ENCODE measurements at regions not wholly inside any gene's neighbourhood (a gene's known extent, or its start where the extent isn't known, plus 50 kb on each side); places are given as distances from the start of the nearest gene placed in this dataset.

DNA sequence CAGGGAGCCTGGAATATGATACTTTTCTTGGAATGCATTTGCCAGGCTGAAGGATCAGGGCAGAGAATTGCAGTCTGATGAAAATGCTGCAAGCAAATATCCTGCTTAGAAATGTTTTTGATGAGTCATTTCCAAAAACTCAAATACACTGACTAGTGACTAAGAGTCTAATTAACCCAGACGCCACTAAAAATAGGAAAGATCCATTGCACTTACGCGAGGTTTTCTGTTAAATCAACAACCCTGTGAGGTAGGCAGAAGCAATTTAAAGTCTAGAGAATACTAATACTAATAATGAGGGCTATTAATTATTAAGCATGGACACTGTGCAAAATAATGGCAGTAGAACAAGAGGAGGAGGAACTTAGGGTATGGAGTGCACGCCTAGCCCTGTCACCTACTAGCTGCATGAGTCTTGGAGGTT, 130.1 kb upstream of the DOK5 start:
- Histone ChIP-seq H3K4me1 (ENCODE audit: control insufficient read depth in 5 of 5, insufficient read depth in 5 of 5, low read length in 5 of 5) (peaks cover 0 to 9% (median 0%) of the 10 kb centered on the region in 5 donors), H3K27ac (ENCODE audit: low read depth in 1 of 2, low read length in 1 of 2) (no peak overlapping the region), H3K9ac (ENCODE audit: insufficient read depth in 1 of 2, low read length in 2 of 2) (no peak overlapping the region), H3K9me3 (ENCODE audit: control insufficient read depth in 4 of 4, insufficient read depth in 3 of 4, low read length in 3 of 4) (peaks cover 0 to 2% (median 0%) of the 10 kb centered on the region in 4 donors), H3K27me3 (ENCODE audit: control insufficient read depth in 3 of 3, insufficient read depth in 3 of 3, low read length in 2 of 3) (no peaks in the 10 kb centered on the region), H3K4me3 (no peak overlapping the region), H3K36me3 (ENCODE audit: control insufficient read depth in 4 of 4, insufficient read depth in 4 of 4, low read length in 4 of 4) (no peaks in the 10 kb centered on the region)
- 36 to 75% methylated on average over 4 of the region's 4 CpGs for WGBS, 2 donors
- DNase-seq = no peak
- ATAC-seq (ENCODE audit: insufficient read depth, low FRiP score) = peak; percentile 55
- TF ChIP-seq, protein P1, sequence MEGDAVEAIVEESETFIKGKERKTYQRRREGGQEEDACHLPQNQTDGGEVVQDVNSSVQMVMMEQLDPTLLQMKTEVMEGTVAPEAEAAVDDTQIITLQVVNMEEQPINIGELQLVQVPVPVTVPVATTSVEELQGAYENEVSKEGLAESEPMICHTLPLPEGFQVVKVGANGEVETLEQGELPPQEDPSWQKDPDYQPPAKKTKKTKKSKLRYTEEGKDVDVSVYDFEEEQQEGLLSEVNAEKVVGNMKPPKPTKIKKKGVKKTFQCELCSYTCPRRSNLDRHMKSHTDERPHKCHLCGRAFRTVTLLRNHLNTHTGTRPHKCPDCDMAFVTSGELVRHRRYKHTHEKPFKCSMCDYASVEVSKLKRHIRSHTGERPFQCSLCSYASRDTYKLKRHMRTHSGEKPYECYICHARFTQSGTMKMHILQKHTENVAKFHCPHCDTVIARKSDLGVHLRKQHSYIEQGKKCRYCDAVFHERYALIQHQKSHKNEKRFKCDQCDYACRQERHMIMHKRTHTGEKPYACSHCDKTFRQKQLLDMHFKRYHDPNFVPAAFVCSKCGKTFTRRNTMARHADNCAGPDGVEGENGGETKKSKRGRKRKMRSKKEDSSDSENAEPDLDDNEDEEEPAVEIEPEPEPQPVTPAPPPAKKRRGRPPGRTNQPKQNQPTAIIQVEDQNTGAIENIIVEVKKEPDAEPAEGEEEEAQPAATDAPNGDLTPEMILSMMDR (IDR thresholded peaks at IDR 0.05; ENCODE audit: control extremely low read depth, extremely low read depth) = no peak

DNA sequence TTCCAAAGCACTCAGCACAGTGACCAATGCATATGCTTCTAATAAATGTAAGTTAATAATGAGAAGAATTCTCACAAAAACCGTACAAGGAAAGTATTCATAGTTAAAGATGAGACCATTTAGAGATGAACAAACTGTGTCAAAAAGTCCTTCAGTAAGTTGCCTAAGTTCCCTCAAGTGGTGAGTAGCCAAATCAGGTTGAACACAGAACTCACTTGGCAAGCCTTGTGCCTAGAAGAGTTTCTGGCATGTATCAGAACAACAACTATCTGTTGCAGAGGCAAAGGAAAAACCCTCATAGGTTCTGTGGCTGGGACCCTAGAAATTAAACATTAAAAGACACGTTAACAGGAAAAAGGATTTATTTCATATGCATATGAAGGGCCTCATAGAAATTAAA, 129.6 kb upstream of the DOK5 start:
- Histone ChIP-seq H3K4me3 (no peak overlapping the region), H3K27ac (ENCODE audit: low read depth in 1 of 2, low read length in 1 of 2) (no peak overlapping the region), H3K9me3 (ENCODE audit: control insufficient read depth in 4 of 4, insufficient read depth in 3 of 4, low read length in 3 of 4) (peaks cover 0 to 2% (median 0%) of the 10 kb centered on the region in 4 donors), H3K27me3 (ENCODE audit: control insufficient read depth in 3 of 3, insufficient read depth in 3 of 3, low read length in 2 of 3) (no peaks in the 10 kb centered on the region), H3K36me3 (ENCODE audit: control insufficient read depth in 4 of 4, insufficient read depth in 4 of 4, low read length in 4 of 4) (no peaks in the 10 kb centered on the region), H3K4me1 (ENCODE audit: control insufficient read depth in 5 of 5, insufficient read depth in 5 of 5, low read length in 5 of 5) (peaks cover 0 to 4% (median 0%) of the 10 kb centered on the region in 5 donors), H3K9ac (ENCODE audit: insufficient read depth in 1 of 2, low read length in 2 of 2) (no peak overlapping the region)
- TF ChIP-seq, protein P1 (IDR thresholded peaks at IDR 0.05; ENCODE audit: control extremely low read depth, extremely low read depth) = no peak
- DNase-seq (no peak), ATAC-seq (ENCODE audit: insufficient read depth, low FRiP score) (no peak)
- 64 to 67% methylated on average over 2 of the region's 2 CpGs for WGBS, 2 donors

DNA sequence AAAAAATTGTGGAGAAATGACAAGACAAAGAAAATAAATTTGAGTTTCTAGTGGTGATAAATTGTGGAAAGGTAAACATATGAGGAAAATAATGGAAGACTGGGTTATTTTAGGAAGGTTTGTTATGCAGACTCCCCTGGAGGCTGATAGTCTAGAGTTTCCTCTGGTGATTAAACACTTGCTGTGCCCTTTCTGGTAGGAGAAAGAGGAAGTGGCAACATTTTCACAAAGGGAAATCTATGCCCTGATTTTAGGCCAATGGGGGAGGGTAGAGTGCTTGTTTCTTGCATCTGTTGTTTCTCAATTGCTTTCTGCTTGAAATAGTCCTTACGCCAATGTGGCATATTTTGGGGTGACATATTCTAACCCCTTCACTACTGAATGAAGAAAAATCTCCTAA, 129.1 kb upstream of the DOK5 start:
- WGBS, 2 donors = 80 to 86% methylated on average over 1 of the region's 1 CpG

More for the DNA sequence above, 129.1 kb upstream of the DOK5 start:
- no peak overlapping the region for H3K9ac ChIP-seq (ENCODE audit: insufficient read depth in 1 of 2, low read length in 2 of 2)
- H3K4me3 ChIP-seq = no peak overlapping the region
- TF ChIP-seq, protein P1 (IDR thresholded peaks at IDR 0.05; ENCODE audit: control extremely low read depth, extremely low read depth) = no peak
- no peaks in the 10 kb centered on the region for H3K4me1 ChIP-seq (ENCODE audit: control insufficient read depth in 5 of 5, insufficient read depth in 5 of 5, low read length in 5 of 5)
- H3K27ac ChIP-seq (ENCODE audit: low read depth in 1 of 2, low read length in 1 of 2) = no peak overlapping the region
- DNase-seq (no peak), ATAC-seq (ENCODE audit: insufficient read depth, low FRiP score) (no peak)
- no peaks in the 10 kb centered on the region for H3K27me3 ChIP-seq (ENCODE audit: control insufficient read depth in 3 of 3, insufficient read depth in 3 of 3, low read length in 2 of 3)
- no peaks in the 10 kb centered on the region for H3K36me3 ChIP-seq (ENCODE audit: control insufficient read depth in 4 of 4, insufficient read depth in 4 of 4, low read length in 4 of 4)
- peaks cover 0 to 2% (median 0%) of the 10 kb centered on the region in 4 donors for H3K9me3 ChIP-seq (ENCODE audit: control insufficient read depth in 4 of 4, insufficient read depth in 3 of 4, low read length in 3 of 4)
